ENCODE measurements at regions not wholly inside any gene's neighbourhood (a gene's known extent, or its start where the extent isn't known, plus 50 kb on each side); places are given as distances from the start of the nearest gene placed in this dataset.

DNA sequence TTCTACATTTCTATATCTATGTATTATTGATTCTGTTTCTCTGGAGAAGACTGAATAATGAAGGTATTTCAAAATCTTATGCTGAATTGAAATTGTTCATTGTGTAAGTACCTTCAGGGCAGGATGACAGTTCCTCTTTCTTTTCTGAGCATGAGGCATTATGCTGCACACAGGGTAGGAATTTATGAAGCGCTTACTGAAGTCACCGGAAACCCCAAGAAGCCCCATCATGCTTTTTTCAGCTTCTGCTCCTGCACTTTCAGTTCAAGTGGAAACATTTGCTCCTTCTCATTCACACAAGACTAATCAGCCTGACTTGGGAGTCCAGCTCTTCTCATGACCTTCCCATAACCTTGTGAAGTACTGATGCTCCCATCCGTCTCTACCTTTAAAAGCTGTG lies 314.7 kb upstream of the SORL1-AS1 start:
- TF ChIP-seq FOSL1 (IDR thresholded peaks at IDR 0.05; ENCODE audit: low read depth) (no peak), YY1 (IDR thresholded peaks at IDR 0.05; ENCODE audit: extremely low read depth, insufficient replicate concordance, low read depth, low read length) (no peak), ELF1 (IDR thresholded peaks at IDR 0.05; ENCODE audit: borderline replicate concordance, low read depth) (no peak)
- intact Hi-C loops (cut with micrococcal nuclease): no loop called here
- H3K9me3 ChIP-seq (ENCODE audit: control insufficient read depth in 1 of 2, insufficient read depth in 1 of 2, low read depth in 1 of 2, low read length in 2 of 2): no peaks in the 10 kb centered on the region
- ChIA-PET RAD21 (ENCODE audit: low non-redundant PET in 1 of 2, low total read pairs in 2 of 2, uncharacterized antibody in 2 of 2, unreplicated experiment in 2 of 2) (no interaction called here), POLR2A (no interaction called here), CTCF (no interaction called here)
- H3K4me1 ChIP-seq (ENCODE audit: control insufficient read depth in 1 of 2, insufficient read depth in 2 of 2, low read length in 2 of 2): no peaks in the 10 kb centered on the region
- H4K20me1 ChIP-seq (ENCODE audit: insufficient read depth): no peaks in the 10 kb centered on the region
- H3K4me2 ChIP-seq (ENCODE audit: low read length): no peak overlapping the region
- no peak overlapping the region for H3K4me3 ChIP-seq (replicated peaks in 1 of 2; ENCODE audit: low read depth in 1 of 2, low read length in 2 of 2)
- H2AFZ ChIP-seq (ENCODE audit: low read depth, low read length, poor library complexity, severe bottlenecking): no peak overlapping the region
- no peaks in the 10 kb centered on the region for H3K9me2 ChIP-seq (ENCODE audit: insufficient read depth)
- ATAC-seq: no peak
- no peak overlapping the region for H3K27ac ChIP-seq (ENCODE audit: low read depth, low read length)
- no peaks in the 10 kb centered on the region for H3K36me3 ChIP-seq (ENCODE audit: control insufficient read depth in 1 of 2, insufficient read depth in 2 of 2, low read length in 2 of 2)
- no peak for DNase-seq (ENCODE audit: low read depth, low spot score)
- H3K79me2 ChIP-seq (ENCODE audit: insufficient read depth, low read length): no peaks in the 10 kb centered on the region
- H3K9ac ChIP-seq (ENCODE audit: low read length): no peak overlapping the region
- no TSS peak for BruUV-seq (replicated peaks)
- no peaks in the 10 kb centered on the region for H3K27me3 ChIP-seq (ENCODE audit: insufficient read depth, low read length)

DNA sequence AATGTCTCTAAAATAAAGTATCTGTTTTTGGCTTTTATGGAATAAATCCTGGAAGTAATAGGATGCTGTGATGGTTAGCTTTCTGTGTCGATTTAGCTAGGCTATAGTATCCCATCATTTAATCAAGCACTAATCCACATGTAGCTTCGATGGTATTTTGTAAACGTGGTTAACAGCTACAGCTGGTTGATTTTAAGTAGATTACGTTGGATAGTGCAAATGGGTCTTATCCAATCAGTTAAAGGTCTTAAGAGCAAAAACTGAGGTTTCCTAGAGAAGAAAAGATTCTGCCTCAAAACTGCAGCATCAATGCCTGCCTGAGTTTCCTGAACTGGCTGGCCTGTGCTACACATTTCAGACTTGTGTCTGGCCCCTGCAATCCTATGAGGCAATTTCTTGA lies 314.2 kb upstream of the SORL1-AS1 start:
- POLR2A ChIA-PET: no interaction called here
- H3K27ac ChIP-seq (ENCODE audit: low read depth, low read length): no peak overlapping the region
- no peaks in the 10 kb centered on the region for H3K79me2 ChIP-seq (ENCODE audit: insufficient read depth, low read length)
- H3K9me2 ChIP-seq (ENCODE audit: insufficient read depth): no peaks in the 10 kb centered on the region
- H3K9me3 ChIP-seq (ENCODE audit: control insufficient read depth in 1 of 2, insufficient read depth in 1 of 2, low read depth in 1 of 2, low read length in 2 of 2): no peaks in the 10 kb centered on the region
- ATAC-seq (no peak), DNase-seq (ENCODE audit: low read depth, low spot score) (no peak)
- H3K27me3 ChIP-seq (ENCODE audit: insufficient read depth, low read length): no peaks in the 10 kb centered on the region
- H4K20me1 ChIP-seq (ENCODE audit: insufficient read depth): no peaks in the 10 kb centered on the region
- no peaks in the 10 kb centered on the region for H3K36me3 ChIP-seq (ENCODE audit: control insufficient read depth in 1 of 2, insufficient read depth in 2 of 2, low read length in 2 of 2)
- H3K4me2 ChIP-seq (ENCODE audit: low read length): no peak overlapping the region
- no TSS peak for BruUV-seq (replicated peaks)
- RAD21 ChIA-PET (ENCODE audit: low non-redundant PET in 1 of 2, low total read pairs in 2 of 2, uncharacterized antibody in 2 of 2, unreplicated experiment in 2 of 2): no interaction called here
- intact Hi-C loops (cut with micrococcal nuclease): no loop called here
- TF ChIP-seq JUND (IDR thresholded peaks at IDR 0.05): no peak
- TF ChIP-seq CEBPB (IDR thresholded peaks at IDR 0.05; ENCODE audit: low read depth): no peak
- no peak for TF ChIP-seq ZFX (IDR thresholded peaks at IDR 0.05)
- TF ChIP-seq EGR1 (IDR thresholded peaks at IDR 0.05; ENCODE audit: low read depth): no peak
- no peak for TF ChIP-seq CBX3 (IDR thresholded peaks at IDR 0.05; ENCODE audit: low read depth)
- no peak for TF ChIP-seq FOSL1 (IDR thresholded peaks at IDR 0.05; ENCODE audit: low read depth)
- no peak for TF ChIP-seq ELF1 (IDR thresholded peaks at IDR 0.05; ENCODE audit: borderline replicate concordance, low read depth)
- TF ChIP-seq MAX (IDR thresholded peaks at IDR 0.05): no peak
- H2AFZ ChIP-seq (ENCODE audit: low read depth, low read length, poor library complexity, severe bottlenecking): no peak overlapping the region
- CTCF ChIA-PET: no interaction called here
- no peaks in the 10 kb centered on the region for H3K4me1 ChIP-seq (ENCODE audit: control insufficient read depth in 1 of 2, insufficient read depth in 2 of 2, low read length in 2 of 2)
- no peak overlapping the region for H3K4me3 ChIP-seq (replicated peaks in 1 of 2; ENCODE audit: low read depth in 1 of 2, low read length in 2 of 2)
- no peak overlapping the region for H3K9ac ChIP-seq (ENCODE audit: low read length)

Data from HCT116 (cell line).